DND-41 (cell line): ENCODE measurements at regions not wholly inside any gene's neighbourhood (a gene's known extent, or its start where the extent isn't known, plus 50 kb on each side); places are given as distances from the start of the nearest gene placed in this dataset.

Source experiments
- ATAC-seq: fragments of 200-7000 bp; cut with Tn5 transposase; 3 replicates; pipeline ENCODE4 v1.9.1; 2021; ENCODE audit warnings: low read depth; ENCODE audit not compliant: insufficient read depth
- DNase-seq: peaks from one replicate; pipeline ENCODE4 v3.0.0-alpha.2; 2020
- H2AFZ ChIP-seq: 2 replicates; pipeline ENCODE4 v1.6.0; 2012; ENCODE audit warnings: low read depth, low read length
- H3K27ac ChIP-seq: 2 replicates; pipeline ENCODE4 v1.5.1; 2012; ENCODE audit warnings: low read length, inconsistent platforms
- H3K27me3 ChIP-seq: fragments of 200-600 bp; sonication (generic); 2 replicates; pipeline ENCODE4 v1.6.0; 2012; ENCODE audit warnings: low read length, mild to moderate bottlenecking, inconsistent platforms; ENCODE audit not compliant: insufficient read depth, poor library complexity
- H3K36me3 ChIP-seq: 2 replicates; pipeline ENCODE4 v1.5.1; 2012; ENCODE audit warnings: low read length, inconsistent platforms; ENCODE audit not compliant: insufficient read depth
- H3K4me1 ChIP-seq: 2 replicates; pipeline ENCODE4 v1.5.1; 2012; ENCODE audit warnings: mild to moderate bottlenecking, low read length; ENCODE audit not compliant: insufficient read depth
- H3K4me2 ChIP-seq: 2 replicates; pipeline ENCODE4 v1.6.0; 2012; ENCODE audit warnings: mild to moderate bottlenecking, moderate library complexity, low read length, inconsistent platforms; ENCODE audit not compliant: insufficient read depth
- H3K4me3 ChIP-seq, 2 experiments: fragments of 200-600 bp in 1 of 2; shearing (Covaris generic) in 1 of 2; 2 replicates each; pipeline ENCODE4 v1.5.1; 2012 to 2016; ENCODE audit warnings: inconsistent platforms in 2 of 2, low read length in 2 of 2, mild to moderate bottlenecking in 2 of 2, low read depth in 1 of 2, moderate library complexity in 1 of 2
- H3K79me2 ChIP-seq: 2 replicates; pipeline ENCODE4 v1.6.0; 2012; ENCODE audit warnings: low read length, inconsistent platforms; ENCODE audit not compliant: insufficient read depth
- H3K9ac ChIP-seq: 2 replicates; pipeline ENCODE4 v1.6.0; 2012; ENCODE audit warnings: low read depth, mild to moderate bottlenecking, inconsistent platforms, low read length, moderate library complexity
- H3K9me3 ChIP-seq: 2 replicates; pipeline ENCODE4 v1.5.1; 2012; ENCODE audit warnings: low read length, moderate library complexity, mild to moderate bottlenecking, inconsistent platforms; ENCODE audit not compliant: insufficient read depth, severe bottlenecking
- H4K20me1 ChIP-seq: 2 replicates; pipeline ENCODE4 v1.6.0; 2012; ENCODE audit warnings: low read length; ENCODE audit not compliant: insufficient read depth
- EZH2 ChIP-seq: IDR thresholded peaks from 3 replicates; pipeline ENCODE4 v1.6.1; 2012; ENCODE audit warnings: borderline replicate concordance, low read depth, mild to moderate bottlenecking, moderate library complexity, low read length, inconsistent platforms; ENCODE audit not compliant: severe bottlenecking
- TF ChIP-seq, protein P1 (sequence below): IDR thresholded peaks from 2 replicates; pipeline ENCODE4 v1.5.1; 2012; ENCODE audit warnings: borderline replicate concordance, low read length, moderate library complexity, mild to moderate bottlenecking; ENCODE audit not compliant: poor library complexity, severe bottlenecking; ENCODE audit errors: extremely low read depth

DNA sequence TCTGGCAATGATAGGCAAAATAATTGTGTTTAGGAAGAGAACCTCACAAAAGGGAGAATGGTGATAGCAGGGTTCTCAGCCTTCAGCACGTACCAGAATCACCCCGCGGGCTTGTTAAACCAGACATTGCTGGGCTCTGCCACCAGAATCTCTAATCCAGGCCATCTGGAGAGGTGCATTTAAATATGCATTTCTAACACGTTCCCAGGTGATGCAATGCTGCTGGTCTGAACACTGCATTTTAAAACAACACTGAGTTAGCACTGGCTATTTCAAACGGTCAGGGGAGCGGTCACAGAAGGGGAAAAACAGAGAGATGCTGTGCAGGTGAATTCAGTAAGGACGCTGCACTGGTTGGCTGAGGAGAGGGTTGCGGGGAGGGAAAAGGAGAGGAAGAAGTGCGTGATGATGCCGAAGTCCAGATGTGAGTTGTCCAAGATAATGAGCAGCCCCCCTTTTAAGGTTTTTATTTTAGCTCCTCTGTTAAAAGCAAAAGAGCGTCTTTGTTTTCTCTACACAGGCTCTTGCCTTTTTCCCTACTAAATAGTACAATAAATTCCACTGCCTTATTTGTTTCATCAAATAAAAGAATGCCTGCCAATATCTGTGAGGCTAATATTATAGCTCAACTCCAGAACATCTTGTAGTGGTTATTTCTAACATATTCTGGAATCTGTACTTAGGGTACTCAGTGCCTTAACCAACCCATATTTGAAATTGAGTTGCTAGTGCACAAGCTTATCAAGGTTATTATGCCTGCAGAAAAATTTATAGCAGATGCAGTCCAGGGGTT lies 109.6 kb upstream of the POU2AF2 start:
- Histone ChIP-seq H3K27me3 (no peaks in the 10 kb centered on the region), H3K9ac (no peak overlapping the region), H4K20me1 (no peaks in the 10 kb centered on the region), H3K79me2 (no peaks in the 10 kb centered on the region), H3K4me3 (no peak overlapping the region), H3K27ac (no peak overlapping the region), H3K4me1 (no peaks in the 10 kb centered on the region), H3K36me3 (no peaks in the 10 kb centered on the region), H3K4me2 (no peak overlapping the region), H3K9me3 (no peaks in the 10 kb centered on the region), H2AFZ (no peak overlapping the region)
- no peak for TF ChIP-seq EZH2
- TF ChIP-seq, protein P1, sequence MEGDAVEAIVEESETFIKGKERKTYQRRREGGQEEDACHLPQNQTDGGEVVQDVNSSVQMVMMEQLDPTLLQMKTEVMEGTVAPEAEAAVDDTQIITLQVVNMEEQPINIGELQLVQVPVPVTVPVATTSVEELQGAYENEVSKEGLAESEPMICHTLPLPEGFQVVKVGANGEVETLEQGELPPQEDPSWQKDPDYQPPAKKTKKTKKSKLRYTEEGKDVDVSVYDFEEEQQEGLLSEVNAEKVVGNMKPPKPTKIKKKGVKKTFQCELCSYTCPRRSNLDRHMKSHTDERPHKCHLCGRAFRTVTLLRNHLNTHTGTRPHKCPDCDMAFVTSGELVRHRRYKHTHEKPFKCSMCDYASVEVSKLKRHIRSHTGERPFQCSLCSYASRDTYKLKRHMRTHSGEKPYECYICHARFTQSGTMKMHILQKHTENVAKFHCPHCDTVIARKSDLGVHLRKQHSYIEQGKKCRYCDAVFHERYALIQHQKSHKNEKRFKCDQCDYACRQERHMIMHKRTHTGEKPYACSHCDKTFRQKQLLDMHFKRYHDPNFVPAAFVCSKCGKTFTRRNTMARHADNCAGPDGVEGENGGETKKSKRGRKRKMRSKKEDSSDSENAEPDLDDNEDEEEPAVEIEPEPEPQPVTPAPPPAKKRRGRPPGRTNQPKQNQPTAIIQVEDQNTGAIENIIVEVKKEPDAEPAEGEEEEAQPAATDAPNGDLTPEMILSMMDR = no peak
- ATAC-seq (no peak), DNase-seq (no peak)

DNA sequence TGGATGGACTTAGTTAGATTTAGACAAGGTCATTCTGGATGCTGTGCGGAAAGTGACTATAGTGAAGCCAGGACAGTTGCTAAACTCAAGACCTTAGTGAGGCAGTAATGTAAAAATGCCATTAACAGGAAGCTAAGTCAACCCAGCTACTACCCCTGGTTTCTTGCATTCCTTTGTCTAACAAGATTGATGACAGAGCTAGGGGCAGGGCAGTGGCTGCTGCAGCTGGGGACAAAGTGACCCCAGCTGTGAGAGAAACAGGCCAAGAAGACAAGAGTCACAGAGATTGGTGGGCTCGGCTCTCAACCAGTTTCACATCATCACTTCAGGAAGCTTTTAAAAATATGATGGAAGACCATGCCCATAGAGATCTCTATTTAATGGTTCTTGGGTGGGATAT lies 110.4 kb upstream of the POU2AF2 start:
- Histone ChIP-seq H2AFZ (no peak overlapping the region), H3K79me2 (no peaks in the 10 kb centered on the region), H3K4me1 (no peaks in the 10 kb centered on the region), H4K20me1 (no peaks in the 10 kb centered on the region), H3K4me3 (no peak overlapping the region), H3K36me3 (no peaks in the 10 kb centered on the region), H3K27ac (no peak overlapping the region), H3K4me2 (no peak overlapping the region), H3K9ac (no peak overlapping the region), H3K9me3 (no peaks in the 10 kb centered on the region), H3K27me3 (no peaks in the 10 kb centered on the region)
- TF ChIP-seq EZH2 = no peak
- TF ChIP-seq, protein P1 = no peak
- no peak for ATAC-seq
- no peak for DNase-seq

DNA sequence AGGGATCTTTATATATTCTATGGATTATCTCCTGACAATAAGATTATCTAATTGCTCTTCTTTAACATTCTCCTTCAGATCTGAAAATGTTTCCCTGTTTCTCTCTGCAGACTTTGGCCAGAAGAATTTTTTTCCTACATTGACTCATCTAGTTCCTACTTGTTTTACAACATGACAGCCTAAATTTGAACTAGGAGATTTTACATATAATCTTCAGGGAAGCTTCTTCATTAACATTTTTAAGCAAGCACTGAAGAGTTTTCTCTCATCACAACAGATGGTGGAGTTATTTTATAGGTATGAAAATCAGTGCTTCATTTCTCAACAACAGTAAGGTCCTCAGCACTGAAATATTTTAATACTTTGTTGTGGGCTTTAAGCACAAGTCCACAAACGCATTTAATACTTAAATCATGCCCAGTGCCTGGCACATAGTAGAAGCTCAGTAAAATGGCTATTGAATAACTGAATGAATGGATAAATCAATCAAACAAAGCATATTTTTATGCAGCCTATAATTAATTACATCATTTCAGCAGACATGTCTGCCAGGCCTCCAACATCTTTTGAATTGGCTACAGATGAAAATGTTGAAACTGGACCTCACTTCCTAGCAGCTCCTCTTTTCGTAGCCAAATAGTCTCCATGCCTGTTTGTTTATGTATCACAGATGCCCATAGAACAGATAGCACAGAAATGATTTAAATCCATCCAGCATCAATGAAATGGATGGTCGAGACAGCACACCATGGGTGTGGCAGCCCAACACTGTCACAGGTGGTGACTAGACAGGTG lies 117.3 kb upstream of the POU2AF2 start:
- no peak for DNase-seq
- TF ChIP-seq EZH2 = no peak
- TF ChIP-seq, protein P1 = no peak
- Histone ChIP-seq H3K27ac (no peak overlapping the region), H3K4me2 (no peak overlapping the region), H3K79me2 (no peaks in the 10 kb centered on the region), H3K4me3 (no peak overlapping the region), H3K9ac (no peak overlapping the region), H4K20me1 (no peaks in the 10 kb centered on the region), H3K9me3 (no peaks in the 10 kb centered on the region), H3K36me3 (no peaks in the 10 kb centered on the region), H3K27me3 (no peaks in the 10 kb centered on the region), H2AFZ (no peak overlapping the region), H3K4me1 (no peaks in the 10 kb centered on the region)
- no peak for ATAC-seq
